Stimulated activated CD8-positive, alpha-beta memory T cell treated with anti-CD3 and anti-CD28 coated beads, Interleukin-15, amount 100 ng/mL, for 4 hours (primary cell): ENCODE measurements at regions not wholly inside any gene's neighbourhood (a gene's known extent, or its start where the extent isn't known, plus 50 kb on each side); places are given as distances from the start of the nearest gene placed in this dataset.

Experiments
- DNase-seq, 2 donors: peaks; one replicate each; pipeline ENCODE4 v3.0.0-alpha.2; 2020; ENCODE audit warnings: low read depth in 2 of 2

- DNase-seq, result no peak
Observed at GRCh38 chr1:87878873-87879272, 550.2 kb downstream of the LMO4 start.

- no peak for DNase-seq
Observed at GRCh38 chr1:87880098-87880760, 551.5 kb downstream of the LMO4 start.

GRCh38 chr1:87880764-87881163, 552.1 kb downstream of the LMO4 start:
- DNase-seq, result no peak

- DNase-seq, result no peak
Observed at GRCh38 chr1:87883906-87884305, 555.2 kb downstream of the LMO4 start.

GRCh38 chr1:87884581-87884980, 555.9 kb downstream of the LMO4 start:
- DNase-seq, result no peak

GRCh38 chr1:87885278-87886025, 556.8 kb downstream of the LMO4 start:
- DNase-seq, result no peak

- no peak for DNase-seq
Observed at GRCh38 chr1:87887100-87887499, 558.4 kb downstream of the LMO4 start.

GRCh38 chr1:87888446-87888845, 559.8 kb downstream of the LMO4 start:
- DNase-seq, result no peak

- DNase-seq, result no peak
Observed at GRCh38 chr1:87894062-87894461, 565.4 kb downstream of the LMO4 start.

- no peak for DNase-seq
Observed at GRCh38 chr1:87897481-87897880, 568.8 kb downstream of the LMO4 start.

GRCh38 chr1:87898431-87898830, 569.8 kb downstream of the LMO4 start:
- DNase-seq, result no peak

GRCh38 chr1:87899017-87899416, 570.3 kb downstream of the LMO4 start:
- DNase-seq, result no peak

- no peak for DNase-seq
Observed at GRCh38 chr1:87899746-87900145, 571.1 kb downstream of the LMO4 start.

- no peak for DNase-seq
Observed at GRCh38 chr1:87902830-87903229, 574.1 kb downstream of the LMO4 start.

- no peak for DNase-seq
Observed at GRCh38 chr1:87903242-87903641, 574.6 kb downstream of the LMO4 start.

- no peak for DNase-seq
Observed at GRCh38 chr1:87904651-87905050, 576.0 kb downstream of the LMO4 start.

- no peak for DNase-seq
Observed at GRCh38 chr1:87905651-87906050, 577.0 kb downstream of the LMO4 start.

GRCh38 chr1:87906078-87906477, 577.4 kb downstream of the LMO4 start:
- DNase-seq, result no peak

- no peak for DNase-seq
Observed at GRCh38 chr1:87913361-87913760, 584.7 kb downstream of the LMO4 start.

- DNase-seq, result no peak
Observed at GRCh38 chr1:87914396-87914795, 585.7 kb downstream of the LMO4 start.

GRCh38 chr1:87915771-87916170, 587.1 kb downstream of the LMO4 start:
- DNase-seq, result no peak

- no peak for DNase-seq
Observed at GRCh38 chr1:87916965-87917364, 588.3 kb downstream of the LMO4 start.

- no peak for DNase-seq
Observed at GRCh38 chr1:87918398-87918797, 589.7 kb downstream of the LMO4 start.

GRCh38 chr1:87922885-87923284, 594.2 kb downstream of the LMO4 start:
- no peak for DNase-seq
